OCI-LY7 (cell line): ENCODE measurements at regions not wholly inside any gene's neighbourhood (a gene's known extent, or its start where the extent isn't known, plus 50 kb on each side); places are given as distances from the start of the nearest gene placed in this dataset.

Experiments
- CTCF ChIP-seq: fragments of 200-600 bp; sonication (generic); conservative IDR thresholded peaks from 2 replicates; pipeline ENCODE4 v1.5.1; 2014; ENCODE audit warnings: mild to moderate bottlenecking, antibody characterized with exemption, low read length, moderate library complexity, mixed read lengths
- EZH2phosphoT487 ChIP-seq: fragments of 200-600 bp; sonication (generic); IDR thresholded peaks from 2 replicates; pipeline ENCODE4 v1.6.1; 2018; ENCODE audit warnings: low read depth, borderline replicate concordance, mild to moderate bottlenecking, mixed run types, antibody characterized with exemption, low read length, moderate library complexity, mixed read lengths

GRCh38 chr1:64393790-64394189 lies 76.1 kb upstream of the CACHD1 start:
- TF ChIP-seq CTCF (no peak), EZH2phosphoT487 (no peak)
